Neural progenitor cell (in vitro differentiated cells): ENCODE measurements at regions not wholly inside any gene's neighbourhood (a gene's known extent, or its start where the extent isn't known, plus 50 kb on each side); places are given as distances from the start of the nearest gene placed in this dataset.

Source experiments
- EZH2 ChIP-seq: fragments of 200-600 bp; sonication (generic); IDR thresholded peaks from 2 replicates; pipeline ENCODE4 v1.6.1; 2017; ENCODE audit warnings: antibody characterized with exemption, mild to moderate bottlenecking, moderate library complexity
- EZH2phosphoT487 ChIP-seq: fragments of 200-600 bp; sonication (generic); IDR thresholded peaks from 2 replicates; pipeline ENCODE4 v1.6.1; 2017; ENCODE audit warnings: antibody characterized with exemption
- TF ChIP-seq, protein P1 (sequence below): fragments of 200-600 bp; sonication (generic); IDR thresholded peaks from 2 replicates; pipeline ENCODE4 v1.5.1; 2017; ENCODE audit warnings: antibody characterized with exemption, mild to moderate bottlenecking

DNA sequence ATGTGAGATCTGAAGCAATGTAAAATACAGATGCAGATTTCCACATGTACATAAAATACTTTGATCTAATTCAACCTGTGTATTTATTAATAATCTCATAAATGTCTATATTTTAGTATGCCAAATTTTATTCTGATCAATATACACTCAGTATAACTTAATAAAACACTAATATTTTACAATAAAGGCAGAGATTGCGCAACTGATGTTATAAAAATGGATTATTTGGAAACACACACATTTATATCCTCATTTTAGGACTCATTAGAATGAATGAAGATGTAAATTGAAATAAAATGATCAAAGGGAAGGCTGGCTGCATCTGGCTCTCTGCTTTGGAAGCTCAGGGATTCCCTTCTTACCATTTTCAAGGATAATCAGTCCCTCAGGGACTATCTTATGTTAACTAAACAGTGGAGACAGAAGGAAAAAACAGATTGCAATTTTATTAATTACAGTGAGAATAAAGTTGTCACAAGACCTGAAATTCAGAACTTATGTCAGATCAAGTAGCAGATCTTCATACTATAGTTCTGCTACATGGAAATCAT is 900.9 kb upstream of the EPHA5 start:
- TF ChIP-seq EZH2phosphoT487 = no peak
- no peak for TF ChIP-seq EZH2
- TF ChIP-seq, protein P1, sequence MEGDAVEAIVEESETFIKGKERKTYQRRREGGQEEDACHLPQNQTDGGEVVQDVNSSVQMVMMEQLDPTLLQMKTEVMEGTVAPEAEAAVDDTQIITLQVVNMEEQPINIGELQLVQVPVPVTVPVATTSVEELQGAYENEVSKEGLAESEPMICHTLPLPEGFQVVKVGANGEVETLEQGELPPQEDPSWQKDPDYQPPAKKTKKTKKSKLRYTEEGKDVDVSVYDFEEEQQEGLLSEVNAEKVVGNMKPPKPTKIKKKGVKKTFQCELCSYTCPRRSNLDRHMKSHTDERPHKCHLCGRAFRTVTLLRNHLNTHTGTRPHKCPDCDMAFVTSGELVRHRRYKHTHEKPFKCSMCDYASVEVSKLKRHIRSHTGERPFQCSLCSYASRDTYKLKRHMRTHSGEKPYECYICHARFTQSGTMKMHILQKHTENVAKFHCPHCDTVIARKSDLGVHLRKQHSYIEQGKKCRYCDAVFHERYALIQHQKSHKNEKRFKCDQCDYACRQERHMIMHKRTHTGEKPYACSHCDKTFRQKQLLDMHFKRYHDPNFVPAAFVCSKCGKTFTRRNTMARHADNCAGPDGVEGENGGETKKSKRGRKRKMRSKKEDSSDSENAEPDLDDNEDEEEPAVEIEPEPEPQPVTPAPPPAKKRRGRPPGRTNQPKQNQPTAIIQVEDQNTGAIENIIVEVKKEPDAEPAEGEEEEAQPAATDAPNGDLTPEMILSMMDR = no peak
